NCI-H2196 treated with DMSO at 0.1 percent for 48 hours (cell line): ENCODE measurements at regions not wholly inside any gene's neighbourhood (a gene's known extent, or its start where the extent isn't known, plus 50 kb on each side); places are given as distances from the start of the nearest gene placed in this dataset.

Experiments
- DNase-seq: peaks from one replicate; lab custom pipeline; 2025; ENCODE audit not compliant: unreplicated experiment; lab: John Stamatoyannopoulos, UW

- DNase-seq, result no peak
Observed at GRCh38 chr13:103250071-103250470, 183.9 kb upstream of the SLC10A2 start.

- no peak for DNase-seq
Observed at GRCh38 chr13:103246581-103247200, 180.5 kb upstream of the SLC10A2 start.

DNA sequence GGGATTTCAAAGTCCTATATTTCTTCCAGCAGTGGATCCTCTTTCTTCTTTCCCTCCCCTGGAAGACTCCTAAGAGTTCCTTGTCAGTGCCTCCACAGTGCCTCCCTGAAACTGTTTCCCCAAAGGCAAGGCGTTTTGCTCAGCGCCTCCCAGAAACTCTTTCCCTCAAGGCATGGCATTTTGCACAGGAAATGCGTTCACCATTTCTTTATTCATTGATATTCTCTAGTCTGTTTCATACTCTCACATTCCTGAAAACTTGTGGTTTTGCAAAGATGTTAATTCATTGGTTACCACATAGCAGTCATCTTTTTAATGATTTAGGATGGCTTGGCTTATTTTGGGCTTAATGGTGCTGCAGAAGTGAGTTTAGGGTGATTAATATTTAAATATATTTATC, 177.3 kb upstream of the SLC10A2 start:
- DNase-seq, result no peak

DNA sequence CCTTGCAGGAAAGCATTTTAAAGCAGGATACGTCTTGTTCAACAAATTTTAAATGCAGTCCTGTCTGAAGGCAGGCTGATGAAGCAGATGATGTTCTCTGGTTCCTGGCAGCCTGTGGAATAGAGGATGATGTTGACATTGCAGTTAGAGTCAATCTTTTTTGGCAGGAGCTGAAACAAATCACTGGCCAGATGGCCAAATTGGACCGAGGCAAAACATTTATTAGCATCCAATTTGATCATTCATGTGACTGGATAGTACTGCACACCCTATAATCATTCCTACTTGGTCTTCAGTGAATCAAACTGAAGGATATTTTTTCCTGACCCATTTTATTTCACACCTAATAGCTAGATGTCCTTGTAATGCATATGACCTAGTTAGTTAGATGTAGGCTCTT, 172.2 kb upstream of the SLC10A2 start:
- no peak for DNase-seq

- no peak for DNase-seq
Observed at GRCh38 chr13:103236213-103236612, 170.0 kb upstream of the SLC10A2 start.

- DNase-seq, result no peak
Observed at GRCh38 chr13:103229674-103230073, 163.5 kb upstream of the SLC10A2 start.

DNA sequence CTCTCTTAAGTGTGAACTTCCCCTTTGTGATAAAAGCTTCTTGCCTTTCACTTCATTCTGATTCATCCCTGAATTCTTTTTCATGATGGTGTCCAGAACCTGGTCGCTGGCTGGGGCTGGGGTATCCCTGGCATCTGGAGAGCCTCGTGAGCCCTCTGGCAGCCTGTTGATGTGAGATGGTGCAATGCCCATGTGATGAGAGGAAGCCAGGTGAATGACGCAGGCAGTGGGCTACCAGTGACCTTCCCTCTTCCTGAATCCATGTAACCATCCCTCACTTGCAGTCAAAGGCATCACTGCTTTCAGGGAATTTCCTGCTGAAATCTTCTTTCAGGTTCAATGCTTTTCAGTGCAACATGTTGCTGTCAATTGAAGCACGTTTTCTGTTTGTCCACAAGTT, 158.6 kb upstream of the SLC10A2 start:
- no peak for DNase-seq

- no peak for DNase-seq
Observed at GRCh38 chr13:103222683-103223082, 156.5 kb upstream of the SLC10A2 start.

GRCh38 chr13:103218253-103218652, 152.0 kb upstream of the SLC10A2 start:
- no peak for DNase-seq

GRCh38 chr13:103213152-103213551, 146.9 kb upstream of the SLC10A2 start:
- no peak for DNase-seq

- no peak for DNase-seq
Observed at GRCh38 chr13:103210348-103210747, 144.1 kb upstream of the SLC10A2 start.

- no peak for DNase-seq
Observed at GRCh38 chr13:103203735-103204330, 137.6 kb upstream of the SLC10A2 start.

DNA sequence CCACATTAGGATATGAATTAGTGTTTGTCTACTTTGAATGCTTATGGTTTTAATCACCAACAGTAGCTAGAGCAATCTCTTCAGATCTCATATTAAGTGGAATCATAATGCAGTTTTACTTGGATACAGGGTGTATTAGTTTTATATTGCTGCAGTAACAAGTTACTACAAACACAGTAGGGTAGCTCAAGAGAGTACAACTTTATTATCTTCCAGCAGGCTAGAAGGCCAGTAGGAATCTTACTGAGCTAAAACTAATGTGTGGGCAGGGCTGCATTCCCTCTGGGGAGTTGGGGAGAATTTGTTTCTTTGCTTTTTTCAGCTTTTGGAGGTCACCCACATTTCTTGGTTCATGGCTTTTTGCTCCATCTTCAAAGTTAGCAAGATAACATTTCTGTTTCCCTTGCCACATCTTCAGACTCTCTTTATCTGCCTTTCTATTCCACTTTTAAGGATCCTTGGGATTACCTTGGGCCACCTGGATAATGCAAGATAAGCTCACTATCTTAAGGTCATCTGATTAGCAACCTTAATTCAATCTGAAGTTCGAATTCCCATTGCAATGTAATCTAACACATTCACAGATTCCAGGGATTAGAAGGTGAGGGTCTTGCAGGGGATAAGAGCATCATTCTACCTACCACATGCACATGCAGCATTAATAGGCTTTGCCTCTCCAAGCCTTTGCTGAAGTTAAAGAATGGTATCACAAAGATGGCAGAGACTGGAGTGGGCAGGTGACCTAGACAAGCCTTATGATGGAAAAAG, 134.1 kb upstream of the SLC10A2 start:
- no peak for DNase-seq

GRCh38 chr13:103199380-103200088, 133.3 kb upstream of the SLC10A2 start:
- DNase-seq, result no peak

DNA sequence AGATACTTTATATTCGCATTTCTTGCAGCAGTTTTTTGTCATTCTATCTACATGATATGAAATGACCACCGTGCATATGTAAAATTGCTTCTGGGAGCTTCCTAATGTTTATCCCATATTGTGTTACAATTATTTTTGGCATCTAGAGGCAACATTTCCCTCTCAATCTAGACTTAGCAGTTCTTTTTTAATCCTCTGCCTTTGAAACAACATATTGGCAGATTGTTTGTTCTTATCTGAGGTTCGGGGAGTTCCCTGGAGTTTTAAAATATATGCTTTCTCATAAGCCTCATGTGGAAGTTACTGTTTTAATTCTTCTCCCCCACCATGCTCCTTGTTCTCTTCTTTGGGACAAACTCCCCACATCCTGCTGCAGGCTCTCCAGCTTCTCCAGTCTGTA, 130.1 kb upstream of the SLC10A2 start:
- no peak for DNase-seq

GRCh38 chr13:103195762-103196161, 129.5 kb upstream of the SLC10A2 start:
- DNase-seq, result no peak

GRCh38 chr13:103194871-103195270, 128.7 kb upstream of the SLC10A2 start:
- no peak for DNase-seq

GRCh38 chr13:103192511-103193135, 126.4 kb upstream of the SLC10A2 start:
- DNase-seq, result no peak

- no peak for DNase-seq
Observed at GRCh38 chr13:103190841-103191240, 124.6 kb upstream of the SLC10A2 start.

DNA sequence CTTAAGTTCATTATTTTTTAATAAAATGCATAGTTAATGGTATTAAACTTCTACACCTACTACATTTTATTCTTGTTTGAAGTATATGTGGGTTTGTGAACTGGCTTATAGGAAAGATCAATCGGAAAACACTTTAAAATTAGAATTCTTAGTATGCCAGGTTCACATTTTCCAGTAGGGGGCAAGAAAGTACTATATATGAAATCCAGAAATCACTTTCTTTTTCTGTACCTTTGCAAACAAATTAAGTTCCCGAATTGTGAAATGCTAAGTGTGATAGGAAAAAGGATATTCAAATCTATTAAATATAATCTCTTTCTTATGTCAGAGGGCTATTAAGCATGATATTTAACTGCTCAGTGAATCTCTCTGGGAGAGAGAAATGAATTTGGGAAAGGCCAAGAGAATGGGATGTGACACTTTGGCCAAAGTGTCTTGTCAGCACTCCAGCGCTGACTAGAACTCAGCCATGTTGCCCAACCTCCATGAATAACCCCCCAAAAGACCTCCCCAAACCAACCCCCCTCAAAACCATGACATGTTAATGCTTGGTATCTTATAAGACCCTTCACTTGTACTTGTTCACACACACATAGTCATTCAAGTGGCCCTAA, 122.6 kb upstream of the SLC10A2 start:
- DNase-seq, result no peak

GRCh38 chr13:103187721-103188156, 121.5 kb upstream of the SLC10A2 start:
- no peak for DNase-seq
